HG02623 (cell line): ENCODE measurements at regions not wholly inside any gene's neighbourhood (a gene's known extent, or its start where the extent isn't known, plus 50 kb on each side); places are given as distances from the start of the nearest gene placed in this dataset.

Source experiments
- ATAC-seq: cut with Tn5 transposase; IDR thresholded peaks from one replicate; pipeline ENCODE4 v1.9.1; 2021; ENCODE audit warnings: moderate library complexity; ENCODE audit not compliant: unreplicated experiment

DNA sequence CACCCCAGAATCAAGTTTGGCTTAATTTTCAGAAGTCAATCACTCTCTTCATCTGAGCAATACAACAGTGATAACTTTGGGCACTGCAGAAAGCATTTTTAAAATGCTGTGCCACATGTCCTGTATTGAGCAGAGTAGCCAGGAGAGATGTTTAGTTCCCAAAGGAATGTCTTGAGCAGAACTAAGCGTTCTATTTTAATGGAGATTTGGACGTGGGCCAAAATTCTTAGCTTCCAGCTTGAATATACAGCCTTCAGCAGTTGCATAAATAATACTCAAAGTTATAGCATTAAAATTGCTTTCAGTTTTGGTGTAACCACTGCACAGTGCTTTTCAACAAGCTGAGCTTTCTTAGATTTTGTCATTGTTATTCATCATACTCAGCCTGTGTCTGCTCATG is 679.2 kb downstream of the NLGN4X start:
- ATAC-seq, result no peak

DNA sequence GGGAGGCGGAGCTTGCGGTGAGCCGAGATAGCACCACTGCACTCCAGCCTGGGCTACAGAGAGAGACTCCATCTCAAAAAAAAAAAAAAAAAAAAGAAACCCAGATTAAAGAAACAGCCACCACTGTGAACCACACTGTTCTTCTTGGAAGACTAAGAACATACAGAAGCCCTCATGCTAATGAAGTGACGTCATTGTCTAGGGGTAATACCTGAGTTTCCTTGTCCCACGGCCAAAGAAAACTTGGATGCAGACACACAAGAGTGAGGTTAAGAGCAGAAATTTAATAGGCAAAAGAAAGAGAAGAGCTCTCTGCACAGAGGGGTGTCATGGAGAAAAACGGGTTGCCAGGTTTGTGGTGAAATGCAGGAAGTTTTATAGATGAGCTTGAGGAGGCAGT is 691.6 kb downstream of the NLGN4X start:
- ATAC-seq, result no peak

DNA sequence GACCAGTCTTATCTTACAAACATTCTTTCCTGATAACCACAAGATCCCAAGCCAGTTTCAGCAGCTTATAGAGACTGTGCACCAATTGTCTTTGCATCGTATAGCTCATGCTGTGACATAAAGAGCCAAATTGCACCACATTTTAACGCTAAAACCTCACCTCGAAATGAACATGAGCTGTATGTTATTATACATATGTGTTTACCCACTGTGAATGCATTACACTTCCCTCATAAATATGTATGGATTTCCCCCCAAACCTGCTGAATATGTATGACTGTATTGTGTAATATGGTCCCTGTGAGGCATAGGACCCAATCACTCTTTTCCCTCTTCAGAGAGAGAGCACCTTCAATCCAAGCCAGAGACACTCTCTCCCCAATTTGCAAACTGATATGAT is 692.4 kb downstream of the NLGN4X start:
- no peak for ATAC-seq

DNA sequence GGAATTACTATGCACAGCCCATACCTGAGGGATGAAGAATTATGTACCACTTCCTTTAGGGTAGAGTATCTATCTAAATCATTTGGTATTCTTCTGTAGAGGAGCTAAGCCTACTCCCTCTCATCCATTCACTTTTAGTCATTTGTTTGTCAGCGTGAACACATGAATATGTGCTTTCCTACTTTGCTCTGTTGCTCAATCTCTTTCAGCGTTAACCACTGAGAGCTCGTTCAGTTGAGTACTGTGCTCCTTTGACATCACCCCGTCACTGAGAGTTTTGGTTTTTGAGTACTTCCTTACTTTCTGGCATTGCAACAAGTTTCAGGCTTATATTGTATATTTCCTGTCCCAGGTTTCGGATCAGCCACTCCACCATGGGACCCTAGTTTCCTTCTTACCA is 700.6 kb downstream of the NLGN4X start:
- no peak for ATAC-seq

DNA sequence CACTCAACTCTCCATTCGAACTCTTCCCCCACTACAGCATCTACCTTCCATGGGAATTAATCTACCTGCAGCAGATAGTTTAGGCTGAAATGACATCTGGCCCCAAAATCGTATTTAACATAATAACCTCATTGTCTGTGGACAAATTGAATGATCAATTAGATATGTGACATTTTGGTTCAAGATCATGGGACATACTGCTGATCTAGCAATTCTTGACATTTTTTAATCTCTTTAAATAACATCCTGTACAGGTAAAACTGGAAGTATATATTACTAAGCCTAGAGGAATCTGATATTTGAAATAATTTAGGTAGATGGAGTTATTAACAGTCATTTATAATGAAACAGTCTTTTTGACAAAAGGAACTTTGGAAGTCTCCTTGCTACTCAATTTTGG is 702.5 kb downstream of the NLGN4X start:
- ATAC-seq, result no peak

DNA sequence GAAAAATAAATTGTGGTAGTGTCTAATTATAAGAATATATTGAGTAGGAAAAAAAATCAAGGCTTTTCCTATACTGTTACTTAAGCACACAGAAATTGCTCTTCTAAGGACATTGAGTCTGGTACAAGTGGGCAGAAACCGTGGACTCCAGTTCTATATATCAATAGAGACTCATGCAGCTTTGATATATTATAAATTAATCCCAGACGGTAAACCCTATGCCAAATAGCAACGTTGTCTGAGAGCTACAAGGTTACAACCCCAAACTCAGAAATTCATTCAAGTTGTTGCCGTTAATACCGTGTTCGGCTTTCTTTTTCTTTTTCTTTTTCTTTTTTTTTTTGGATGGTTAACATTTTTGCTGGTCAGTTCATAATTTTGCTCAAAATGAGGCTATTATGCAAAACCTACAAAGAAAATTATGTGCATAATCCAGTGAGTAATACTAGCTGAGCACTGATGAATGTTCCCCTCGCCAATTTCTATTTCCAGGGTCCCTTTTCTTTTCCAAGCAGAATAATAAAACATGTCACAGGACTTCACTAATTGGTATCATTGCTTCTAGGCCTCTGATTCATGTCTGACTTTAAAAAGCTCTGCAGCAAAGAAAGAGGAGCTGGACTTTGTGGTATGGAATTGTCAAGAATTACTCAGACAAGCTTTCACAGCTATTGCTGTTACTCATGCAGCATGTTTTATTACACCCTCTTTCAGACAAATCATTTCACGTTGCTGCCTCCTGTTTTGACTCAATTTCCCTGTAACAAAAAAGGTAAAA is 737.7 kb downstream of the NLGN4X start:
- ATAC-seq, result no peak

DNA sequence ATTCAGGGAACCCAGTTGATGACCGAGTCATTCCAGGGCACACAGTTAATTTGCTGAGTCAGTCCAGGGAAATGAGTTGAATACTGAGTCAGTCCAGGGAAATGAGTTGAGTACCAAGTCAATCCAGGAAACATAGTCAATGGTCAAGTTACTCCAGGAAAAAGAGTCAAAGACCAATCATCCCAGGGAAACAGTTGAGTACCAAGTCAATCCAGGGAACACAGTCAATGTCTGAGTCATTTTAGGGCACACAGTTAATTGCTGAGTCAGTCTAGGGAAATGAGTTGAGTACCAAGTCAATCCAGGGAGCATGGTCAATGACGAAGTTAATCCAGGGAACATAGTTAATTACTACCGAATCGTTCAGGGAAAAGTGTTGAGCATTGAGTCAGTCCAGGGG is 754.4 kb downstream of the NLGN4X start:
- no peak for ATAC-seq

DNA sequence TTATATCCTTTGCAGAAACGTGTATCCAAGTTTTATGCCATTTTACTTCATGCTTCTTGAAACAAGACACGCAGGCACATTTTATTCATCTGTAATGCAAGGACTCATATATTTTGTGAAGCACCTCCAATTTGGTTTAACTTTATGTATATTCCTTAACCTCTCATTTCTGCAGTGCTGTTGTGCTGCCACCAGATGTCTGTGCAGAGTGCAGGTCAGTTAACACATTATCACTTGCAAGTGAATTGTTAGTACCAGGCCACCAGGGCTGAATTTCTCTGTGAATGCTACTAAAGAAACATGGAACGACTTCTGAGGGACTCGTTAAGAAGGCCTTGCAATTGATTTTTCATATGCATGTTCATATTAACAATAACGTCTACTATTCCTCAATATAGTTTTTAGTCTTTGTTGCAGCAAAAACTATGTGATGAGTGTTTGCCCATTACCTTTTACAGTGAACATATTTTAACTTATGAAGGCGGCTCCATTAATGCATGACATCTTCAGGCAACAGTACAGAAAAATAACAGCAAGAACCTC is 770.3 kb downstream of the NLGN4X start:
- no peak for ATAC-seq

DNA sequence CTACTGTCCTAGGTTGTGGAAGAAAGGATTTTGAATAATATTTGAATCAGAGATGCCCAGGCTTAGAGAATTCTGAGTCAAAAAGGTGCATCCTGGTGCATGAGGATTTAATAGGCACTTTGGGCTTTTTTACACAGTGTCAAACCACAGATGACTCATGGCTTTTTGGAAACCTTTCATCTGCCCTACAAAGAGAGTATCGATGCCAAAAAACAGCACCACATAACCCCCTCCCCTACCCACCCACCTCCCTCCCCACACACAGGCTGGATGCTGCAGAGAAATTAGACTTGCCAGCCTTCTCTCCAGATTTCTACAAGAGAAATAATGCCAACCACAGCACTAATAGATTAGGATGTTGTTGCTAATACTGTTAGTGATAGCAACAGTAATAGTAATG is 779.3 kb downstream of the NLGN4X start:
- no peak for ATAC-seq

DNA sequence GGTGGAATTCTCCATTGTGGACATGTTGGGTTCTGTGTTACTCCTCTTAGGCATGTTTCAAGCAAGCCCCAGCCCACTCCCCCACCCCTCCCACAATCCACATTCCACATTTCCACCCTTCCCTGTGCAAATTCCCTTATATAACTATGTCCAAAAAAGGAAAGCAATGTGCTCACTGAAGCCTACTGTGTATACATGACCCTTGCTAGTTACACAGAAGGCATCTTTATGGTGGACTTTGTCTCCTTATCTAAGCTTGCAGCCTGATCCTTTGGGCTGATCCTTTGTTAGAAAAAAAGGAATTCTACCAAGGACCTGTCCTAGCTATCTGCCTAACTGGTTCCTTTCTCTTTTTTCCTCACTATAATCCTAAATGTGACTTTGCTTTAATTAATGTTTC is 796.8 kb downstream of the NLGN4X start:
- ATAC-seq, result no peak

DNA sequence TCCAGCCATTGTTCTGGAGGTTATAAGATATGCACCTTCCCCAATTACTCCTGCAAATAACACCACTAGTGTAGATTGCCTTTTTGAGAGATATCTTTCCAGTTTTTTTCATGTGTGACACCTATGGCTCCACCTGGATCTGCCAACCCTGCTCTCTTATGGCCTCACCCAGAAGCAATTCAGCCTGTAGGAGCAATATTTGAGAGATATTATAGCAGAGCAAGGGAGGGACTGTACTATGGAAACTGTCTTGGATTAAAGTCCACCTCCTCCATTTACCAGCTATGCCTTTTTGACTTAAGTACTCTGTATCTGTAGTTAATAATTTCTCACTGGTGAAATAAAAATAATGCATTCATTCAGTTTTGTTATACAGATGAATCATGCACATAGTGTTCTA is 803.5 kb downstream of the NLGN4X start:
- ATAC-seq, result no peak

DNA sequence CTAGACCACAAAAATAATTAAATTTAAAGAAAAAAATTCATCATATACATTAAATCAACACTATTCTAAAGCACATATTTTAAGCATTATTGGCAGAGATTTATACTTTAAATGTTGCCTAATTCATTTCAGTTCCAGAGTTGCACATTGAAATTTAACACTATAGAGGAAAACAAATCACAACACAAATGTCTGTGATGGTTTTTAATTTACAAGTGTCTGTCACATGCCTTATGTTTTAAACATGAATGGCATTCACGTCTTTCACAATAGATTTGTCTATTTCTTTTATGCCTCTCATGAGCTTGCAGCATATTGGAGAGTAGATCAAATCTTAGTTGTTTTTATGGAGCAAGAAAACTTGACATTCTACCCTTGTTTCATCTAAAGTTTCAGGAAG is 811.3 kb downstream of the NLGN4X start:
- ATAC-seq, result no peak

DNA sequence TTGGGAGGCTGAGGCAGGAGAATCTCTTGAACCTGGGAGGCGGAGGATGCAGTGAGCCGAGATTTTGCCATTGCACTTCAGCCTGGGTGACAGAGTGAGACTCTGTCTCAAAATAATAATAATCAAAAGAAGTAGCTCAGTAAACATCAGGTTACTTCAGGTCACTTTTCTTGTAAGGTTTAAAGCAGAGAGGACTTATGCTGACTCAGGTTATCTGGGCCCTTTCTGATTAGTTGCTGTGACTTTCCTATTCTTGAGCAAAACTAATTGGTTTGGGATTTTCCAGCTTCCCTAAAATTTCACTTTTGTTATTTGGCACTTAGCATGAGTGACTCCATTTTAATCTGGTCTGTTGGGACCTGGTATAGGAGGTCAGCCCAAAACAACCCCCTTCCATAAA is 812.9 kb downstream of the NLGN4X start:
- no peak for ATAC-seq

DNA sequence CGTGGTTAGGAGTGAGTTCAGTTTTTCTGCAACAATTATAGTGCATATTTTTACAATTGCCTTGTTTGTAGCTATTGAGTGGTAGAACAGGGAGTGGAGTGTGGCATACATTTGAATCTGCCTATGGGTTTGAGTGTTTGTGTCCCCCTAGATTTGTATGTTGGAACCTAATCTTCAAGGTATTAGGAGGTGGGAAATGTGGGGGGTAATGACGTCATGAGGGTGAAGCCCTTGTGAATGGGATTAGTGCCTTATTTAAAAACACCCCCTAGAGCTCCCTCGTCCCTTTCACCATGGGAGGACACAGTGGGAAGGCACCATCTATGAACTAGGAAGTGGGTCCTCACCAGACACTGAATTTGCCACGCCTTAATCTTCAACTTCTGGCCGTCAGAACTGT is 819.6 kb downstream of the NLGN4X start:
- no peak for ATAC-seq

DNA sequence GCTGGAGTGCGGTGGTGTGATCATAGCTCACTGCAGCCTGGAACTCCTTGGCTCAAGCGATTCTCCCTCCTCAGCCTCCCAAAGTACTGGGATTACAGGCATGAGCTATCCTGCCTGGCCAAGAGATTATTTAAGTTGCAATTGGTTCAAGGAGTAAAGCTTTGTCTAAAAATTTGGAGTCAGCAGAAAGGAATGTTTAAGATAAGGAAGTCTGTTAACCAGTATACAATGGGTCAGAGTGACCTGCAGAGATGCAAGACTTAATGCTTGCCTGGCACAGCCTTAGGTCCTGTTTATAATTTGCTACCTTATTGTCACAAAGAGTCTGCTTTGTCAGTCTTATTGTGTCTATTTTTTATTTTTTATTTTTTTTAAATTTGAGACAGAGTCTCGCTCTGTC is 826.2 kb downstream of the NLGN4X start:
- no peak for ATAC-seq

DNA sequence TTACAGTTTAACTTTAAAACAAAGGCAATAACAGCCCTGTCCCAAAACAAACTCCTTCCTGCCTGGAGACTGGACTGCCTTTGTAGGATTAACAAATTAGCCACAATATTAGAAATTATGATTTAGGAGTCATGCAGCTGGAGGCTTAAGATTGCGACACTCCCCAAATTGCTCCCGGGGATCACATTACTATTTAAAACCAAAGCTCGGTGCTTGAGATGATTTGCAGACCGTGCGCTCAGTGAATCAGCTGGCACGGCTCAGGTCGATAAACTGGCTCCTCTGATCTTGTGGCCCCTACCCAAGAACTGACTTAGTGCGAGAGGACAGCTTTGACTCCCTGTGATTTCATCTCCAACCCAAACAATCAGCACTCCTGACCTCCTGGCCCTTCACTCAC is 829.3 kb downstream of the NLGN4X start:
- ATAC-seq, result no peak

DNA sequence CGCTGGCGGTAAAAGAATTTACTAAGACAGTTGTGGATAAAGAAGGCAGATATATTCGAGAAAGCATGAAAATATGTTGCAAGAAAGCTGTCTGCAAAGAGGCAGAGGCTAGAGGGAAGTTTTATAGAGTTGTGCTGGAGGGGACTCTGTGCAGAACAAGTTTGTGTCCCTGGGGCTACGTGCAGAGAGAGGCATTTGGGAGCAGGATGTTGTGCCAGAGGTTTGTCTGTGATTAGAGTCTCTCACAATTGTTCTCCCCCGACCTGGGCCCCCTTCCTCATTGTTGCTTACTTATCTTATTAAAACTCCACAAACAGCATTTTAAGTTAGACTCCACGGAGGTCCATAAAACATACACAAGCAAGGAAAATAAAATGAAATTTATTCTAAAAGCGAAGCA is 831.3 kb downstream of the NLGN4X start:
- no peak for ATAC-seq

DNA sequence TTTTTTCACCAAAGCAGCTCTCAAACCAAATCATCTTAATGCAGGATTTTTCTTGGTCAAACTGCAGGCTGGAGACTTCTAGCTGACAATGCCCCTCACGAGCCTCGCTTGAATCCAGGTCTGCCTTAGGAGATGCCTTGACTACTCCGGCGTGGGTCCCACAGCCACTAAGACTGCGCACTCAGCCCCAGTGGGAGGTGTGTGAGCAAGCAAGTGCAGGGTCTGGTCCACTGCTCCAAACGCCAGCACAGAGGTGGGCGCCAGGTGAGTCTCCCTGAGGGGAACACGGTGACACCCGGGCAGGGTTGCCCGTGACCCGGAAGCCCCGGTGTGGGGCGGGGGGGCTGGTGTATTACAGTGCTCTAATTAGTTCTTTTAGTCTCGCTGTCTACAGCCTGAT is 838.3 kb downstream of the NLGN4X start:
- ATAC-seq, result no peak

DNA sequence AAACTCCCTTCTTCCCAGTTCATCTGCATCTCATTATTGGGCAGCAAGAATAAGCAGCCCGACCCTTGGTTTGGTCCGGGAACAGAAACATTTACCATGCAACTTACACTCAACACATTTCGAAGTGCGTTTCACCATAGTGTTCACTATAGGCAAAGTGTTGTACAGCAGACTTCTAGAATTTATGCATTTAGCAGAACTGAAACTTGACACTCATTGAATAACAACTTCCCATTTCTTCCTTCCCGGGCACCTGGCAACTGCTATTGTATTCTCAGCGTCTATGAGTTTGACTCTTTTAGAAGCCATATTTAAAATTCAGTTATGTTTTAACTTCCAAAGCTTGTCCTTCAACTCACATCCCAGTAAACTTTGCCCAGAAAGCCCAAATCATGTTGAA is 840.6 kb downstream of the NLGN4X start:
- no peak for ATAC-seq

DNA sequence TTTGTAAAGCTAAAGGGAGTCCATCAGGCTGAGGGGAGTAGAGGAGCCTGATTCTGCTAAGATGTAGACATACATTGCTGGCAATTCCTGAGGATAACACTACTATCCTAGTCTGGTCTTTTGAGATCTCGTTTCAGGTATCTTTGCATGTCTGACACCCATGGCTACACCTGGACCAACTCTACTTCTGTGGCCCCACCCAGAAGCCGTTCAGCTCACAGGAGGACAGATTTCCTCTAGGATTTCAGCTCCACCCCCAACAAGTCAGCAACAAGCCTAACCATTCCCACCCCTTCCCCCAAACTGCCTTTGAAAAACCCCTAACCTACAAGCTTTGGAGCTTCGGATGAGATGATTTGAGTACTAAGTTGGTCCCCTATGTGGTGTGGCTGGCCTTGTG is 848.2 kb downstream of the NLGN4X start:
- ATAC-seq, result no peak

DNA sequence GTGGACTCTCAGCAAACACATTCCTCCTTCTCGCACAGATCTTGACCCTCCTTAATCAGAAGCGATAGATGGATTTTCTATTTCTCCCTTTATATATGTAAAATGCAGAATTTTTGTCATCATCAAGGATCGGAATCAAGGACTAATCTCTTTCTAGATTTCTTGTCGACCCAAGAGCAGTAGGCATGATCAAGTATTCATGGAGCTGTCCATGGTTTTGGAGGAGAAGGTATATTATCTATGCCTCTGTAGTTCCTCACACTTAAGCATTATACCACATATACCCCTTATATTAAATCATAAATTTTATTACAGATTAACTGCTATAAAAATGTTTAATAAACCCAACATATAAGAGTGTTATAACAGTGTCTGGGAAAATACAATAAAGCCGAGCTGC is 886.8 kb downstream of the NLGN4X start:
- ATAC-seq, result no peak

DNA sequence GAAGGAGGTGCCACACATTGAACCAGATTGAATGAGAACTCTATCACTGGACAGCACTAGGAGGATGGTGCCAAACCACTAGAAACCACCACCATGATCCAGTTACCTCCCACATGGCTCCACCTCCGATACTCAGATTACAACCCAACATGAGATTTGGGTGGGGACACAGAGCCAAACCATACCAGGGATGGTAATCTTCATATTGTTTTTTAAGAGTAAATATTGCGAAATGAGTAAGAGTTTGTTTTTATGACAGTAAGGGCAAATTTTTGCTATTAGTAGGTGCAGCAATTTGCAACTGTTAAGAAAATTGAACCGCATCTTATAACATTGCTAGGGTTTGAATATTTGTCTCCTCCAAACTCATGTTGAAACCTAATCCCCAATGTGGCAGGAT is 891.5 kb downstream of the NLGN4X start:
- no peak for ATAC-seq

DNA sequence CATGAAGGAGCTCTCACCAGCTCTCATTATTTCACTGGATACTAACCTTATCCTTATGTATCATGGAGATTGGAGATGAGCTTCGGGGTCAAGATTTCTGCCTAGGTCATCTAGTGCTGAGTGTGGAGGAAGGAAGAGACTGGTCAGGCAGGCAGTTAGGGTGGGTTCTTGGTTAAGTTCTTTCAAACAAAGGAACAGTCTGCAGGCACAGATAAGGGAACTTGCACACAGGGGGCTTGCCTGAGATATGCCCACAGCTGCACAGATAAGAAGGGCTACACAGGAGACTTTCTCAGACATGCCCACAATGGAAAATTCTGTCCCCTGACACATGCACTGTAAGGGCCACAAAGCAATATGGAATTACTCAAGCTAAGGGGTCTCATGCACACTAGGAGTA is 904.1 kb downstream of the NLGN4X start:
- no peak for ATAC-seq
